SHP77 treated with DMSO at 0.1 percent for 48 hours (cell line): ENCODE measurements at regions not wholly inside any gene's neighbourhood (a gene's known extent, or its start where the extent isn't known, plus 50 kb on each side); places are given as distances from the start of the nearest gene placed in this dataset.

Source experiments
- DNase-seq: peaks from one replicate; lab custom pipeline; 2025; lab: John Stamatoyannopoulos, UW

GRCh38 chr1:163656095-163656759 lies 334.5 kb downstream of the NUF2 start:
- no peak for DNase-seq

- DNase-seq = no peak
These were observed 336.0 kb downstream of the NUF2 start for GRCh38 chr1:163657719-163658118.

DNA sequence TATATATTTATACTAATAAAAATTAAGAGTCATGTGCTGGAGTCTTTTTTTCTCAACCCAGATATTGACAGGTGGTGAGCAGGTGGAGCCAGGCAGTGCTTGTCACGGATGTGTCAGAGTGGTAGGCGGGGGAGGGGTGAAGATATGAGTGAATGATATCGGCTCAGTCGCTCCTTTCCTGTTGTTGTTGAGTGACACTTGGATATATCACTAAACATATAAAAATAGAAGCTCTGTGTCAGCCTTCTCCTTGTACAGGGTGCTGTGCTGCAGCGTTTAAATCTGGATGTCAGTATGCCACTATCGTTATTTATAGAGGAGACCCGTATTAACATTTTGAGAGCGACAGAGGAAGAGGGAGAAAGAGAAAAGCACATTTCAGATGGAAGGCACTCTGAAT lies 339.6 kb downstream of the NUF2 start:
- DNase-seq = no peak

GRCh38 chr1:163664671-163665335 lies 343.0 kb downstream of the NUF2 start:
- DNase-seq = no peak

GRCh38 chr1:163668472-163668871 lies 346.7 kb downstream of the NUF2 start:
- no peak for DNase-seq

DNA sequence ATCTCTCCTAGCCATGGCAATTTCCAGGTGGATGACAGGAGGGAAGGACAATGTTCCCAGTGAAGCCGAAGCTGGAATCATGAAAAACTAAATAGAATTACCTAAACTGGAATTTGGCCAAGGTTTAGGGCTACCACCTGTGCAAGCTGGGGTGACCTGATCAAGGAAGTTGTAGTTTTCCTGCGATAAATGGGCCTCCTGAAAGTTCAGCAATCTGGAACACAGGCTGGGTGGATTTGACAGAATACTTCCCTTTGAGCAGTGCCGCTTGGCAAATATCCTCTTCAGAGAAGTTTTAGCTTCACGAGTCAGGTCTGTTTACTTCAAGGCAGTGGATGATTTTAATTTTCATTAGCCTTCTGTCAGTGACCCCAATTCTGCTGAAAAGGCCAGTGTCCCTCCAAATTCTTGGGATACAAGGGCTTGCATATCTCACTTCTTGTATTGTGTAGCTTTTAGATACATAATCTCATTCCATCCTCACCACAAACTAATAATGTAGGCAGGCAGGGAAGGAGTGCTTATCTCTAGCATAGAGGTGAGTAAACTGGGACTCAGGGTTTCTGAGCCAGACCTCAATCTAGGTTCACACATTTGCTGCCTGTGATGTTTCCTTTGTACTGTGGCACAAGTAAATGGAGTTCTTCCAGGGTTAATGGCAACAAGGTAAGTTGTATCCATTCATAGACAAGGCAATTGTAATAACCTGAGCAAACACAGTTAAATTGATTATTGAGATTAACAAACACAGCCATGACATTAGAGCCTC lies 349.4 kb downstream of the NUF2 start:
- DNase-seq = no peak

GRCh38 chr1:163672976-163673758 lies 351.4 kb downstream of the NUF2 start:
- no peak for DNase-seq

DNA sequence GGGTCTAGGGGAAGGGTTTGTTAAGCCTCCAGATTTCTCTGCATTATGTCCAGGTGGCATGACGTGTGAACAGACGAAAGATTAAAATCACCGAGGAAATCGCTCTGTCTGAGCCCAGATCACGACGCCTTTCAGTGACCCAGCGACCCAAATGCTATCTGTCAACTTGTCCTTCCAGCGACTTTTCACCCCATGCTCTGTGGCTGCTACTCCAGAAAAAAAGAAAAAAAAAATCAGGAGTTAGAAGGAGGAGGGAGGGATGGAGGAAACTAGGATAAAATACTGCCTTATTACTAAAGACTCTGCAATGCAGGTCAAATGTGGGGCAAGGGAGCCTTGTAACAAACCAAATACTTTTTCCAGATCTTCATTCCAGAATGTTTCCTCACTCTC lies 352.0 kb downstream of the NUF2 start:
- DNase-seq = no peak

- no peak for DNase-seq
These were observed 352.5 kb downstream of the NUF2 start for GRCh38 chr1:163674236-163674635.

- no peak for DNase-seq
These were observed 363.0 kb downstream of the NUF2 start for GRCh38 chr1:163684785-163685184.

GRCh38 chr1:163692266-163692665 lies 370.5 kb downstream of the NUF2 start:
- DNase-seq = no peak

DNA sequence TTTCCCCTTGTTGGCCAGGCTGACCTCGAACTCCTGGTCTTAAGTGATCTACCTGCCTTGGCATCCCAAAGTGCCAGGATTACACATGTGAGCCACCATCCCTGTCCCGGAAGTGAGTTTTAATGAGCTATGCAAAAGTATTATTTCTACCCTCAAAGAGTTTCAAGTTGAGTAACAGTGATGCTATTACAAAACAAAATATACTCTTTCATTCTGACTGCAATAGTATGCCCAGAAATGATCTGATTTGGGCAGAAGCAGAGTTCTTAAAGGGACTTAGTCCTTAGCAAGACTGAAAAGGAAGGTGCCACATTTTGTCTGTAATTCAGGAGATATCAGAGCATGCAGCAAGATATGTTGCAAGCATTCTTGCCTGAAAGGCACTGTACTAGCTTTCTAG lies 375.4 kb downstream of the NUF2 start:
- DNase-seq = no peak

DNA sequence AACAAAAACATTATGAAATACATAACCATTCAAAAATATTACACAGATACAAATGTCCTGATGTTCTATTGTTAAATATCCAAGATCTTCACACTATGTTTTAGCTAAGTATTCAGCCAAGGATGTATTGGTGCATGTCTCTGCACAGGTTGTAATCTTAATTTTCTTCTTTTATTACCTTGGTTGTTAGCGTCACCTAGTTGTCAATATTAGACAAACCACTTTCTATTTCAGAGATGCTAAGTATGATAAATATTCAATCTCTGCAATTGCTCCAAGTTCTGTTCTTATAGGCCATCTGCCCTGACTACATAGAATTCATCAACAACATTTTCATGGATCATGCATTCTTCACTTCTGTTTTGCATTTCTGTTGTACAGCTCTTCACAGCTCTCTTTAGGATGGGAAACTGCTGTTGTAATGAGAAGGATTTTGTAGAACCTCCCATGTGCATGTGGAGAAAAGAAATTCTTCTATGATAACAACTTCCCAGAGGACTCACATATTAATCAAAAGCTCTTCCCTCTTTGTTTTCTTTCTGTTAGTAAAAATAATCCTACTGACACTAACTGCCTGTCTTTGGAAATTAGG lies 380.1 kb downstream of the NUF2 start:
- no peak for DNase-seq

GRCh38 chr1:163703794-163704193 lies 382.0 kb downstream of the NUF2 start:
- DNase-seq = no peak

DNA sequence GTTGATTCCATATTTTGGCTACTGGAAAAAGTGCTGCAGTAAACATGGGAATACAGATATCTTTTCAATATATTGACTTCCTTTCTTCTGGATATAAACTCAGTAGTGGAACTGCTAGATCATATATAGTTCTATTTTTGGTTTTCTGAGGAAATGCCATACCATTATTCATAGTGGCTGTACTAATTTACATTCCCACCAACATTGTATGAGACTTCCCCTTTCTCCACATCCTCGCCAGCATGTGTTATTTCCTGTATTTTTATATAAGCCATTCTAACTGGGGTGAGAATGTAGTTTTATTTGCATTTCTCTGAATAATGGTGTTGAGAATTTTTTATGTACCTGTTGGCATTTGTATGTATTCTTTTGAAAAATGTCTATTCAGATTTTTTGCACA lies 385.2 kb downstream of the NUF2 start:
- DNase-seq = no peak

- DNase-seq = no peak
These were observed 387.9 kb downstream of the NUF2 start for GRCh38 chr1:163709636-163710035.

- no peak for DNase-seq
These were observed 390.6 kb downstream of the NUF2 start for GRCh38 chr1:163712321-163712720.

DNA sequence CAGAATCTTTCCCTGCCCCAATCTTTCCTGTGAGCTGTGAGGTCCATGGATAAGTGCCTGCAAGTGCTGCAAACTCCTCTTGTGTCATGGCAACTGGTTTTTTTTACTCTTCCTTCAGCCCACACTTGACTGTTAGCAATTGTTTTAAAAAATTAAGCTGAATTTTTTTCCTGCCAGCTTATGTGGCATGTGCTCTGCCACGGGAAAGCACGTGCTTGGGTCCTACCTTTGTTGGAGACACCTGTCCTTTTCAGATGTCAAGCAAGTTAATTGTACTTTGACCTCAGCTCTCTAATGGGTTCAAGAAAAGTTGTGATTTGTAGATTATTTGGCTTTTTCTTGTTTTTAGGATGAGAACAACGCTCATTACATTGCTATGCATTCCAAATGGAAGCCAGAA lies 398.5 kb downstream of the NUF2 start:
- no peak for DNase-seq

DNA sequence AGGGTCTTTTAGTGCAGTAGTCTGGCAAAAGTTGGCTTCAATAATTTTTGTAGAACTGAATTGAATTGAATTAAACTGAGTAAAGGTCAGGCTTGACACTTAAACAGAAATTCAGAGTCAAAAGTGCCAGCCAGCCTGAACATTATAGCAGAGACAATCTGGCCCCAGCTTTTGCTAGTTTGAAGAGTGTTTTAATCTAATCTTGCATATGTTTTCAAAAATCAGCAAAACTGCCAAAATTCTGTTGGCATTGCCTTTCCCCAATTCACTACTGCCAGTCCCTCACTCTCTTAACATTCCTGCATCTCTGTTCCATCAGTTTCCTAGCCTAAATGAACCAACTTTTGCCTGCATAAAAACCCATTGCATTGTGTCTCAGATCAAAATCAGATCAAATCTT lies 403.8 kb downstream of the NUF2 start:
- DNase-seq = no peak

GRCh38 chr1:163730411-163730821 lies 408.7 kb downstream of the NUF2 start:
- DNase-seq = no peak

- no peak for DNase-seq
These were observed 415.5 kb downstream of the NUF2 start for GRCh38 chr1:163737261-163737660.

DNA sequence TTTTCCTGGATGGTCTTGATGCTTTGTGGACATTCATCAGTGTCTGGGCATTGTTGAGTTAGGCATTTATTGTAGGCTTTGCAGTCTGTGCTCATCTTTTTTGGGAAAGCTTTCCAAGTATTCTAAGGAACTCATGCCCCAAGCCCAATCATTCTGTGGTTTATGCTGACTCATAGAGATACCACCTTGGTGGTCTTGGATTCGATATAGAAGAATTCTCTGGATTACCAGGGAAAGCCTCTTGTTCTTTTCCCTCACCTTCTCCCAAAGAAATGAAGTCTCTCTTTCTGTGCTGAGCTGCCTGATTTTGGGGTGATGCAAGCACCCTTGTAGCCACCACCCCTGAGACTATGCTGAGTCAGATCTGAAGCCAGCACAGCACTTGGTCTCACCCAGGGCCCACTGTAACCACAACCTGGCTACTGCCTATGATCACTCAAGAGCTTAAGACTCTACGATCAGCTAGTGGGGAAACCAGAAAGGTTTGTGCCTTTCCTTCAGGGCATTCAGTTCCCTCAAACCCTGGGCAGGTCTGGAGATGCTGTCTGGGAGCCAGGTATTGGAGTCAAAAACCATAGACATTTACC lies 422.6 kb downstream of the NUF2 start:
- DNase-seq = no peak
